Stimulated activated CD4-positive, alpha-beta T cell treated with anti-CD3 and anti-CD28 coated beads, Interleukin-12 subunit alpha, Interleukin-12 subunit beta, amount 100 ng/mL, for 24 hours (primary cell): ENCODE measurements at regions not wholly inside any gene's neighbourhood (a gene's known extent, or its start where the extent isn't known, plus 50 kb on each side); places are given as distances from the start of the nearest gene placed in this dataset.

Experiments
- DNase-seq, 2 experiments: peaks; one replicate each; pipeline ENCODE4 v3.0.0-alpha.2; 2020; ENCODE audit warnings: low read depth in 2 of 2

DNA sequence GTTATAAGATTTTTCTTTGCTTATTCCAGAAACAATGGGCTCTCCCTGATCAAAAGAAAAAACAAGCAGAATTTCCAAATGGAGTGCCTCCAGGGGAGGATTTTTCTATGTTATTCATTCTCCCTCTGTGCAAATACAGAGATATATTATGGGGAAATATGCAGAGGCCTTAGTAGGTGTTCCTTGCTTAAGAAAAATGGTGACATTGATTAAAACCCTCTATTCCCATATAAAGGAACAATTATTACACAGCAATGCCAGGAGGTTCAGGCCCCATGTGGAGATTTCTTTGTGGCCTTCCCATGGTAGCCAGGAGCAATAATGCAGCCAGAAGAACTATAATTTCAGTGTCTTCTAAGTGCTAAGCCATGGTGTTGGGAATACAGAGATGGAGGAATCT, 255.9 kb upstream of the CXCR4 start:
- DNase-seq, result no peak

DNA sequence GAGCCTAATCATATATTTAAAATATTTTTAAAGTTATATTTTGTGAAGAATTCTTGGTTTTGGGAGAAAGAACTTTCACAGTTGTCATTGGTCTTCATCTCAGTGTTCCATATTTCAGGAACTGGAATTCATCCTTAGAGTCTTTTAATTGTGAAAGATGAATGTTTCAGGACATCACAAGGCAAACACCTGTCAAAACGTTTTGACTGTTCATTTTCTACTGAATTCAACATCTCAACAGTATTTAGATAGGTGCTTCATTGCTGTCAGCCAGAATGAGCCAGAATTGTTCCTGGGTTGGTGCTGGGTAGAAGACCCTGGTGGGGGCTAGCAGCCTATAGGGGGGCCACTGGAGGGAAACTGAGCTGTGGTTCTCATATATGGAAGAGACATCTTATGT, 255.1 kb upstream of the CXCR4 start:
- no peak for DNase-seq

DNA sequence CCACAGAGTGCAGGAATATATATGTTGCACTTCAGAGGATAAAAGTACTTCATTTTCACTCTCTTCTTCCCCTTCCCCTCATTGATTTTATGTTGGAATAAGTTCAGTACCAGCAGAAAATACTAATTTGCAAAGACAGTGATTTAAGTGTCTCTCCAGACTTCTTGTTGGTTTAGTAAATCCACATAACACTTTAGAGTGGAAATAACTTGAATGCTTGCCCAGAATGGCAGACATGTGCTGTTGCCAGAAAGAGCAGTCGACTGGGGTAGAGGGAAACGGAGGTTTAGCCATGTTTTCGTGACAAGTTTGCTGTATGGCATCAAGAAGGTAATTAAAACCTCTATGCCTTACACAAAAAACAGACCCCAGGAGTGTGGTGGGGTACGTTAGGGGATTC, 246.0 kb upstream of the CXCR4 start:
- DNase-seq, result no peak

DNA sequence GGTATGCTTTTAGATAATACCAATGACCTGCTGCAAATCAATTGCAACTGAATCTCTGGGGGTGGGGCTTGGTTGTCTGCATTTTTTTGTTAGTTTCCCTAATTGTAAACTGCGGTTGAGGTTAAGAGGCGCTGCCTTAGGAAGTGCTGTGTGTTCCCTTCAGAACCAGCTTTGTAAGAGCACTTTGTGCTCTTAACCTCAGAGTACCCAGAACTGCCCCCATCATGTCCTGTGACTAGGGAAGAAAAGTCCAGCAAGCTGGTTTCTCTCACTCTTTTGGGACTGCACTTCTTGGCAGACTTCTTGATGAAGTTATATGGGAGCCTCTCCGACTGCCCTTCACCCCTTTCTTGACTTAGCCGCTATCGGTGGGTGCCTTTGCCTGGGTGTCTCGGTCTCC, 245.5 kb upstream of the CXCR4 start:
- DNase-seq, result no peak

DNA sequence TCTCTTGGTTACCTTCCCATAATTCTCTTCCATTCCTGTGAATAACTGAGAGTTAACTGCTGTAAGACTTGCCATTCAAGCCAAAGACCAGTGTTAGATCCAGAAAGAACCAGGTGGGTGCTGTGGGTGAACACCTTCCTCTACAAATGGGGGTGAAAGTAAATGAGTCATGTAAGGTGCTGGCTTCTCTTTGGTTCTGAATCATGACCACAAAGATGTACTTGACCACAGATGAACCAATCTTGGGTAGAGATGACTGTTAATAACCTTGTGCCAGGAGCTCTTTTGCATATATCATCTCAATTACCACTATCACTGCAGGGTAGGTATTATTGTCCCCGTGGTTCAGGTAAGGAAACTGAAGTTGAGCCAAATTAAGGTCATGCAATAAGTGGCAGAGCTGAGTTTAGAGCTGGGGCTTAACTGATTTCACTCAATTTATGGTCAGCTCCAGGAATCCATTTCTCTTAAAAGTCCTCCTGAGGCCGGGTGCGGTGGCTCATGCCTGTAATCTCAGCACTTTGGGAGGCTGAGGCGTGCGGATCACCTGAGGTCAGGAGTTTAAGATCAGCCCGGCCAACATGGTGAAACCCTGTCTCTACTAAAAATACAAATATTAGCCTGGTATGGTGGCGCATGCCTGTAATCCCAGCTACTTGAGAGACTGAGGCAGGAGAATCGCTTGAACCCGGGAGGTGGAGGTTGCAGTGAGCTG, 244.9 kb upstream of the CXCR4 start:
- no peak for DNase-seq

DNA sequence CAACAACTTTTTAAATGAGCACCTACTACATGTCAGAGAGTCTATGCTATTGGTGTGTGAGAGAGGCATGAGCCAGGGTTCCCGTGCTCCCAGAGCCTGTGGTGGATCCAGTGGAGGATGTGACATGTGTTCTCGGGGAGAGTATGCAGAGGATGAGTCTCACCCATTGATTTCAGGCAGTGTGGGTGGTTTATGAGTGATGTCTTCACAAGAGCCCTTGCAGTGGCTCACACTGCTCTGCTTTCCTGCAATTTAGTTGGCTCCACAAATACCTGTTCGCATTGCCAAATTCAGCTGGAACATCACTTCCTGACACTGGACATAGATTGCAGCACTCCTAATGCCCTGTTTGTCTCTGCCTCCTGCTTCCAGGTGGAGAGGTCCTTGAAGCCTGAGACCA, 243.6 kb upstream of the CXCR4 start:
- DNase-seq, result no peak

DNA sequence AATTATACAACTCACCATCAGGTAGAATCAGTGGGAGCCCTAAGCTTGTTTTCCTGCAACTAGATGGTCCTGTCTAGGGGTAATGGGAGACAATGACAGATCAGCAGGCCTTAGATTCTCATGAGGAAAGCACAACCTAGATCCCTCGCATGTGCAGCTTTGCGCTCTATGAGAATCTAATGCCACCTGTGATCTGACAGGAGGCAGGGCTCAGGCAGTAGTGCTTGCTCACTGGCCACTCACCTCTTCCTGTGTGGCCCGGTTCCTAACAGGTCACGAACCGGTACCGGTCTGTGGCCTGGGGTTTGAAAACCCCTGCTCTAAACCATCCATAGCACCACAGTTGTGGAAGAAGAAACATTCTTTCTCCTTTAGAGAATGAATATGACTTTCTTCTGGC, 242.8 kb upstream of the CXCR4 start:
- DNase-seq, result no peak

DNA sequence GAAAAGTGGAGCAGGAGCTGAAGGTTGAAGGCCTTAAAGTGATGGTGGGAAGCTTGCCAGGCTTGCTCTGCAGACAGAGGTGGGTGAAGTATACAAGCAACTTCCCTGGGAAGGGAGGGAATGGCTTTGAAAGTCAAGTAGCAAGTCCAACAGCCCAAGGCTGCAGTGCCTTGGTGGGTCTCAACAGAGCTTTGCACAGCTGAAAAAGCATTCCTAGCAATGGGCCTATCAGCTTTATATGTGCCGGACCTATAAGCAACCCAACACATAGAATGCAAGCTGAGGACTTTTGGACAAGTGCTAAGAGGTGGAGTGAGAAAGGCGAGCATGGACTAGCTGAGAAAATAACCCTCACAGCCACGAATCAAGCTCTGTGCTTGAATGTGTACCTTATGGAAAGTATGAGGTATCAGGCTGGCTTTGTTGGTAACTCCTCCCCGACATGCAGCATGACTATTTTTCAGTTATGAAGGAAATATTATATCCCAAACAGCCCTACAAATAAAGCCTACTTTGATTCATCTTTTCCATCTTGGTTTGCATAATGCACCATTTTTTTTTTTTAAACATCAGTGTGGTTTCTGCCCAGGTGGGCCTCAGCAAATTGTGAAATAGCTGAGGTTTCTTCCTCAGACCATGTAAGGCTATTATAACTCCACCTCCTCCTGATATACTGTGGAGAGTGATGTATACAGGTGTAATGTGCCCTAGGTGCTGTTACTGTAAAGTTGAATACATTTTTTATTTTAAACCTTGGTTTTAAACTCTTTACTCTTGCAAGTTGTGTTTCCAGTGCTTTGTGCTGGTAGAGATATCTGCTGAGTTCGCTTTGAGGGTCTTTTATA, 241.4 kb upstream of the CXCR4 start:
- no peak for DNase-seq

DNA sequence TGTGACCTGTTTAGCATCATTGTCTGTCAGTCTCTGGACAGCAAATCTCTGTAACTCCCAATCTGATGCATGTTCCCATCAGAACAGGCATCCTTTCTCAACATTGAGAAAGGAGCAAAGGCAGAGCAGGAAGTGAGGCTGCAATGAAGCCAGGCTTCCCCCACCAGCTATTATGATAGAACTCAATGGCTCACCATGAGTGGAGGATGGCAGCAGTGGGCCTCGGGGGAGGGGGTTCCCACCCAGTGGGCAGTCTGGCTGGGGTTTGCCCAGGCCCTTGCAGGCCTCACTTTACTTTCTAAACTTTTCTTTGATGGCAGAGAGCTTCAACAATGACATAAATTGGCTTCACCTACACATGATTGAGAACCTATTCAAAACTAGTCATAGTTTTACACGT, 240.6 kb upstream of the CXCR4 start:
- DNase-seq, result no peak

DNA sequence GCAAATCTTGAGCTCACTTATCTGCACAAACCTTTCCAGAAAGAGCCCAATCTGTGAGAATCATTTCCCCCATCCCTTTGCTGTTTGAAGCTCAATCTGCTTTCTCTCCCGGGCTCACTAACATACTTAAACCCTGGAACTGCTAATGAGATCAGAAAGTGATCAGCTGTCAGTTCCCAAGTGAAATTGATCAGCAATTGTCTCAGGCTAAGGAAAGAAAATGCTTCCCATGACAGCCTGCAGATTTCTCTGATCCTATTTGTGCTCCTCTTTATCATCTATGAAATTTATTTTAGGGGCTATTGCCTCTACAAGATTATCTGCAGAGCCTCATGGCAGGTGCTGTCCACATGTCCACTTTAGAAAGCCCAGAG, 239.0 kb upstream of the CXCR4 start:
- DNase-seq, result no peak

DNA sequence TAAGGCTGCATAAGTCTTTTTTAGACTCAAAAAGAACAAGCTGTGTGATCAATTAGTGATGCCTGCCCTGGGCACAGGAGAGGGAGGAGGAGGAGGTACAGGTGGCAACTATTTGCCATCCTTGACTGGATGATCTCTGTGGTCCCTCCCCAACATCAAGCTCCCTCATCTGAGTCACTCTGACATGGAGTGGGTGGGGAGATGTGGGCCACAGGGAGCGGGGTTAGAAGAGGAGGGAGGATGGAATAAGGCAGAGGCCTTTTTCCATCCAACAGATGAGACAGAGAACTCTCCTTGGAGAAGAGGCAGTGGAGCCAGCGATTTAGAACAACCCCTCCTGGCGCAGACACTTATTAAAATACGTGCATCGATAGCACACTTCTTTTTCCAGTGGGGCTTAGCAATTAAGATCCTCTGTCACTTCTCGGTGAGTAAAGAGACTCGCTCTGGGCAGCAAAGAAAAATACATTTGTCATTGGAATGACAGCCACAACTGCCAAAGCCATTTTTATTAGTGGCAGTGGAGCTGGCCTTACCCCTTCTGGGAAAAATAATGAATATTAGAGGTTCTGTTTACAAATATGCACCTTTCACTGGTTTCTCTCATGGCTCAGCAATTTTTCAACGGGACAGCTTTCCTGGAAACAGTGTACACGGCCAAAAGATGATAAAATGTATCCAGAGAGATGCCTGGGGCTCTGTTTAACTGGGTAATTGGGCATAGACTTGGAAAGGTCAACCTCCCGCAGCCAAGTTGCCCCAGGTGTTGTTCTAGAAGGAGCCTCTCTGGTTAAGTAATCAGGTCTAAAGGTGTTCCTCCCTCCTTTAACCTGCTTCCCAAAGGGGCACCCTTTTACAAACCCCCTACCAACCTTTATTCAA, 238.4 kb upstream of the CXCR4 start:
- no peak for DNase-seq

DNA sequence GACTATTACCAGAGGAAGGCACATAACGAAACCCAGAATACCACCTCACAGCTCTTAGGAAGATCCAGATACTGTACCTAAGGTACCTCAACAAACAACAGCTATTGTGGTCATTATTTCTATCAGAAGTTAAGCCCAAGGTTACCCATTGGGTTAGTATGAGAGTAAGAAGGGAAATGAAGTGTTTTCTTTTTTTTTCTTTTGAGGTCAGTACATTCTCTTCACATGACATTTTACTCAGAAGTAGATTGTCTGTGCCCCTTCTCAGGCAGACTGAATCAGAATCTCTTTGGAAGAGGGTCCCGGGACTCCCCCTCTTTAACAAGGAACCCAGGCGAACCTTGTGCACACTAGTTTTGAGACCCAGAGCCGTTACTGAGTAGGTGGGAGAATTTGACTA, 233.7 kb upstream of the CXCR4 start:
- DNase-seq, result no peak

DNA sequence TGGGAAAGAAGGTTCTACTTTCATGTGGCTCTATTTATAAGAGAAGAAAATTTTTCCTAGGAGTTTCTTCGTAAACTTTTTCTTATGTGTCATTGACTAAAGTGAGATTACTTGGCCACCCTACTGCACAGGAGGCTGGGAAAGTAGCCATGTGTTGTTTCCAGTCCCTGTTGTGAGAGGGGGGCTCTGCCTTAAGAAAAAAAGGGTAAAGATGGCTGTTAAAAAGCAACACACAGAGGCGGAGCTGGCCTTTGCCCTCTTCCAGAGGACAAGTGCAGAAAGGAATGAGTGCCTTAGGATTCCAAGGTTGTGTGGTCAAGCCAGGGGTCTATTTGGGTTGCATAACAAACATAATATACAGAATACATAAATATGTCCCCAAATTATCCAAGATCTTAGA, 230.0 kb upstream of the CXCR4 start:
- DNase-seq, result no peak

DNA sequence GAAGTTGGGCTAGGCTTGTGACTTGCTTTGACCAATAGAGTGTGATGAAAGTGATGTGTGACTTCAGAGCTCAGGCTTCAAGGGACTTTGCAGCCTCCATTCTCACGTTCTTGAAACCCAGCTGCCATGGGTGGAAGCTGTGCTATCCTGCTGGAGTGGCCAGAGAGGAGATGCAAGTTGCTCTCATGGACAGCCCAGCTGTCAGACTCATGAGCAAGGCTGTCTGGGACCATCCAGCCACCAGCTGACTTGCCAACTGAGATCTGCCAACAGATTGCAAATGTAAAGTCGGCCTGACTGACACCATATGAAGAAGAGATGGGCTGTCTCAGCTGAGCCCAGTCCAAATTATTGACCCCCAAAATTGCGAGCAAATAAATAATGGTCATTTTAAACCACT, 226.4 kb upstream of the CXCR4 start:
- no peak for DNase-seq

DNA sequence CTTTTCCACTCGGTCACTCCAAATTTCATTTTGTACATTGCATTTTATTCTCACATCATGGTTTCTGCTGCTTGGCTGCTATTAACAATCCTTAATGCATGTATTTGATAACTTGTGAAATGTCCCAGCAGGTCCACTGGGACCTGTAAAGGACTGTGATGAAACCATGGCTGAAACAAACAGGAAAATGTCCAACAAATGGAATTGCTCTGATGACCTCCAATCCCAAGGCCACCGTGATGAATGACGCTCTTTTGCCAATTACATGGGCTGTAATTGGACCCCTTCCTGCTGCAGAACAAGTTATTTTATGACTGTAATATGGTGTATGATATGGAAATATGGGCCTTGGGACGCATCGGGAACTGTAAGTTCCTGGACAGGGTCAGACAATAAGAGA, 224.2 kb upstream of the CXCR4 start:
- no peak for DNase-seq

DNA sequence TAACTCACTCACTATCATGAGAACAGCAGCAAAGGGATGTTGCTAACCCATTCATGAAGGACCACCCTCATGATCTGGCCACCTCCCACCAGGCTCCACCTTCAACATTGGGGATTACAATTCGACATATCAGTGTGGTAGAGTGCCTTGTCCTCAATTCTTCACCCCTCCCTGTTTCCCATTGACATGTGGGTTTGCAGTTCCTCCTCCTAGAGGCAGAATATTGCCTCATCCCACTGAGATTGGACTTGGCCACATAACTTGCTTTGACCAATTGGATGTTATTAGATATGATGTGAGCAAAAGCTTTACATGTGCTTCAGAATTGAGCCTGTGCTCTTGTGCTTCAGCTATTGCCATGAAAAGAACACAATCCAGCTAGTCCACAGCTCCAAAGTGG, 217.0 kb upstream of the CXCR4 start:
- no peak for DNase-seq

DNA sequence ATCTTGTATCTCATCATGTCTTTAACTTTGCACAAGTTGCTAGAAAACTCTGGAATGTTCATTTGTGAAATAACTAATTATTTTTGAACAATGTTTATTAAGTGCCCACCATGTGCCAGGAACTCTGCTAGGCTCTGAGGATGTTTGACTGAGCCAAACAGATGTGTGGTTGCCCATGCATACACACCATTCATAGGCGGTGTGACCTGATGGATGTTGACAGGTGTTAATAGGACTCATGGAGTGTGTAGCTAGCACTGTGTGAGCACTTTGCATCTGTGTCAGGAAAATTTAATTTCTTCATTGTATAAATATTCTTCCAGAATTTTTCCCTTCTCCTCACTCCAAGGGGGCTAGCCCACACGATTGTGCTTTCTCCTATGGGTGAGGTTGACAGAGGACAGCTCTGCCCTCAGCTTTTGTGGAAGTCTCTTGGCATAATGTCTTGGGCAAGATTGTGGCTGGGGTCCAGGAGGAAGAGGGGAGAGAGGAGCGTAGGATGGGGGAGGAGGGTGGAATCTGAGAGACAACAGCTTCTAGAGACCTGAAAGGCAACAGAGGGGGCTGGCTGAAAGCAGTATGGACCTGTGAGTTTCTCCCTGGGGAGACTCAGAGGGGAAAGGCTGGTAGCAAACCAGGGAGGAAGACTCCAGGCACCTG, 214.6 kb upstream of the CXCR4 start:
- no peak for DNase-seq

DNA sequence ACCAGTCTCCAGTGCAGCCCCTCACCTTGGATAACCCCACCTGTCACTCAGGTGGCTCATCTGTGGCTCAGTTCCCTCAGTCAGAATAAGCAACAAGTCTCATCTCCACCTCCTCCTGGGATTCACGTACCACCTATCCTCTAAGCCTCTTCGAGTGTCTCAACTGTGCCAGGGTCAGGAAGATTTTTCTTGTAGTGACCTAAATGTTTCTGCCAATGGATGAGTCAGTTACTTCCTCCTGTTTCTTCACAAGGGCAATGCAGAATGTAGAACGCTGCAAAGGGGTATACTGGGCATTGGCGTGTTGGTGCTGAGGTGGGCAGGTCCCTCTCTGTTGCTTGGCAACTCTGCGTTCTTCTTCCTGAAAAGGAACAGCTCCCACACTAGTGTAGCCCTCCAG, 213.3 kb upstream of the CXCR4 start:
- DNase-seq, result no peak

DNA sequence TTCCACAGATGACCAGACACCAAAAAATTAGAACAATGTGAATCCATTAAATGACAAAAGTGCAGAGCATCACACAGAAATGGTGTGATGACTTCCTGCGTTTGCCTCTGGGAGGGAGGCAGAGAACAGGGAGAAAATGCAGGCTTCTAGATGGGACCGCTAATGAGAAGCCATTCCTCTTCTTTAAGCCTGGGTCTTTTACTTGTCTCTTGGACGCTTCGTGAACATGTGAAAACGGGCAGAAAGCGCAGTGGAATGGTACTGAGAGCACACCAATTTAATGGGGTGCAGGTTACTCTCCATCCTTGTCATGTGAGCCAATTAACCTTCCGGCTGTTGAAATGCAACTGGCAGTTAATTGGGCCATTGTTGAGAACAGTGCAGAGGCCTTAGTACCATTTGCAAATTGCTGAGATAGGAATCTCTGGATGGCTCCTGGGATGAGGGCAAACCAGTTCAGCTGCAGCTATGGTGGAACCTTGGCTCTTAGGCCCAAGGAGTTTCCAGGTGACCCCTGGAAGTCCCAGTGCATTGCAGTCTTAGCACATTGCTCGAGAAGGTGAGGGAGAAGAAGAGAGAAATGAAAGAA, 210.4 kb upstream of the CXCR4 start:
- no peak for DNase-seq

DNA sequence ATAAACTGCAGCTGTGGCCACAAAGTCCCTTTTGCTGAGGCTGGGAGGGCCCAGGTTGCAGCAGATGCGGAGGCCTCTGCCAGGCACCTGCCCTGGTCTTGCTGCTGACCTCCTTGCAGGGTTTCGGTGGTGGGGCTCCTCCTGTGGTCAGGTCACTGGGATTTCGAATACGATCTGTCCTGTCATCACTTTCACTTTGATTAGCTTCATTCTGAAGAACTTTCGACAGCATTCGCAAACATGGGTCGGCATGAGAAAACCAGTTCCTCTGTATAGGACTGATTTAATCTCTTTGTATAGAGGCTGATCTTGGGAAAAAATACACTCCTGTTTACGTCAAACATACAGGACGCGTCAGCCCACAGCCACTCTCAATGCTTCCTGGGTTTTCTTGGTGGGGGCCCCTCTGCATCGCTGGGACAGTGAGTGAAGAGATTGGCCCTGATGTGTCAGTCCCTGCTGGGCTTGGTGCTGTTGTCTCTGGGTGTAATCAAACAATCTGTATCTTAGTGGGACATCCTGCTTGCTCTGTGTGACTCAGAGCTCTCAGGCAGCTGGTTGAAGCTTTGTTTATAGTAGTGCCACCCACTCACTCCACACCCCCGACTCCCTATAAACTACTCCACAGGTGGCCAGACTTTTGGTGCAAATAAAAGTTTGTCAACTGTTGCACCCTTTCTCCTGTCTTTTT, 209.4 kb upstream of the CXCR4 start:
- peak; percentile 29 to 68 for DNase-seq

DNA sequence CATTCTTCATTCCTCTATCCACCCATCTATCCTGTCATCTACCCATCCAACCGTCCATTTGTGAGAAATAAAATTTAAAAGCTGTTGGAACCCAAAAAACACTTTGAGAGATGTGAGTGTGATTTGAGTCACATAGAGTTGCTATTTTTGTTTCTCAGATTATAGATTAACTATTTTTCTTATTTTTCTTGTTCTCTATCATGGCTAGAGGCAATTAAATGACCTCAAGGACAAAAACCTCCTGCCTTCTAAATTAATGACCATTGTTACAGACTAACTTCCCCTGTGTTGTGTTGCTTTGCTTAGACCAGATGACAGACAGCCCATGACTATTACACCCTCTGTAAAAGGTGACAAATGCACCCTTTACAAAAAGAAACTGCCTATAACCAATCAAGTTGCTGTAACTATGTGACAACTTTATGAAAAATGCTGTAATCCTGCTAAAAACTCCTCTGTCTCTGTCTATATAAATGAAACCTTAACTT, 207.9 kb upstream of the CXCR4 start:
- no peak for DNase-seq
